PC-9 (cell line): ENCODE measurements at regions not wholly inside any gene's neighbourhood (a gene's known extent, or its start where the extent isn't known, plus 50 kb on each side); places are given as distances from the start of the nearest gene placed in this dataset.
"Not testable (repeated sequence)": the region's sequence is repeated elsewhere in the genome, so short reads cannot be mapped to it uniquely, and the experiment has no call there.

Source experiments
- CTCF ChIP-seq: fragments of 200-600 bp; sonication (generic); conservative IDR thresholded peaks from 2 replicates; pipeline ENCODE4 v1.6.1; 2017; ENCODE audit warnings: mixed run types, antibody characterized with exemption, mild to moderate bottlenecking, moderate library complexity
- EZH2 ChIP-seq: fragments of 200-600 bp; sonication (generic); IDR thresholded peaks from 2 replicates; pipeline ENCODE4 v1.8.0; 2017; ENCODE audit warnings: antibody characterized with exemption, low read depth

DNA sequence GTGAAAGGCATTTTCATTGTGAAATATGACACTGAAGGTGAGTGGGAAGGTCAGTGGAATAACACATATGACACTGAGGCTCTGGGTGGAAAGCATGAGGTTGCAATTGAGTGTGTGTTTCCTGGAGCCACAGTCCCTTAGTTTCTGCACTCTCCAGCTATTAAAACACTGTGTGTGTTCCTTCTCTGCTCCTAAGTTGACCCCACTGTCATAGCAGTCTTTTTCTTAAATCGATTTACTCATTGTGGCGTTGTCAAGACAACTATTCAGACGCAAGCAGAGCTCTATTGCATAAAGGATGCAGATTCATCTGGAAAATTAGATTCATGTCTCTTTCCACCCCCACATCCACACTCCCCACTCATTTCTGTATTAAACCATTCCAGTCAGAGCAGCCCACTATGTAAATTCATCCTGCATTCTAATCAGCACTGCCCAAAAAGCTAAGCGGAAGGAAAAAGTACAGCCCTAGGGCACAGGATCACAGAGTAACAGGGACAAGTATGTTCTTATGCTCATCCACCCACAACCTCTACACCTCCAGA is 154.2 kb upstream of the NUDT10 start:
- not testable (repeated sequence) for TF ChIP-seq CTCF, EZH2
